ENCODE measurements at regions not wholly inside any gene's neighbourhood (a gene's known extent, or its start where the extent isn't known, plus 50 kb on each side); places are given as distances from the start of the nearest gene placed in this dataset.
A peak's percentile ranks its signal among the peaks of the same experiment; 100 is the strongest.

DNA sequence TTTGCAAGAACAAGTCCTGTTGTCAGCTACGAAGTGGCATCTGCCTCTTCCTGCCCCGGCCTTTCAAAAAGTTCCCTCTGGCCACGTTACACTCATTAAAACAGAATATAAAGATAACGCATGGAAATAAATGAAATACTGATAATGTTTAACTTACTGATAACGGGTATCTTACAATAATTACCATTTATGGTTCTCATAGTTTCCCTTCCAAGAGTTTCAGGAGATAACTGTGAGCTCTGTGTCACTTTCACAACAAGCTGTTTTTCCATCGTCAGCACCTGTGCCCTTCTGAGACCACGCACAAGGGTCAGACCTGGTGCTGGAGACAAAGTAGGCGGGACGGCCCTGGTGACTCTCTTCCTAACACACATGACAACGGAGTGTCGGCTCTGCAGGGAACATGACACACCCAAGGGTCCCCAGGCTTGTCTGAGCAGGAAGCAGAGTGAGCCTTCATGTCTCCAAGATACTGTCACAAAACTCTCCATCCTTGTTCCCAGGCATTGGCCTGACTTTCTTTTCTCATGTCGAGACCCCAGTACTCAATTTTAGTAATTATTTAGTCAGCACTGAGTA lies 86.2 kb upstream of the THBS2 start:
- no peak for DNase-seq (ENCODE audit: low read depth)
- TF ChIP-seq, protein P1, sequence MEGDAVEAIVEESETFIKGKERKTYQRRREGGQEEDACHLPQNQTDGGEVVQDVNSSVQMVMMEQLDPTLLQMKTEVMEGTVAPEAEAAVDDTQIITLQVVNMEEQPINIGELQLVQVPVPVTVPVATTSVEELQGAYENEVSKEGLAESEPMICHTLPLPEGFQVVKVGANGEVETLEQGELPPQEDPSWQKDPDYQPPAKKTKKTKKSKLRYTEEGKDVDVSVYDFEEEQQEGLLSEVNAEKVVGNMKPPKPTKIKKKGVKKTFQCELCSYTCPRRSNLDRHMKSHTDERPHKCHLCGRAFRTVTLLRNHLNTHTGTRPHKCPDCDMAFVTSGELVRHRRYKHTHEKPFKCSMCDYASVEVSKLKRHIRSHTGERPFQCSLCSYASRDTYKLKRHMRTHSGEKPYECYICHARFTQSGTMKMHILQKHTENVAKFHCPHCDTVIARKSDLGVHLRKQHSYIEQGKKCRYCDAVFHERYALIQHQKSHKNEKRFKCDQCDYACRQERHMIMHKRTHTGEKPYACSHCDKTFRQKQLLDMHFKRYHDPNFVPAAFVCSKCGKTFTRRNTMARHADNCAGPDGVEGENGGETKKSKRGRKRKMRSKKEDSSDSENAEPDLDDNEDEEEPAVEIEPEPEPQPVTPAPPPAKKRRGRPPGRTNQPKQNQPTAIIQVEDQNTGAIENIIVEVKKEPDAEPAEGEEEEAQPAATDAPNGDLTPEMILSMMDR (conservative IDR thresholded peaks at IDR 0.05; ENCODE audit: low read depth, low read length): no peak
- no peak overlapping the region for H3K4me3 ChIP-seq (ENCODE audit: low read depth, low read length)

DNA sequence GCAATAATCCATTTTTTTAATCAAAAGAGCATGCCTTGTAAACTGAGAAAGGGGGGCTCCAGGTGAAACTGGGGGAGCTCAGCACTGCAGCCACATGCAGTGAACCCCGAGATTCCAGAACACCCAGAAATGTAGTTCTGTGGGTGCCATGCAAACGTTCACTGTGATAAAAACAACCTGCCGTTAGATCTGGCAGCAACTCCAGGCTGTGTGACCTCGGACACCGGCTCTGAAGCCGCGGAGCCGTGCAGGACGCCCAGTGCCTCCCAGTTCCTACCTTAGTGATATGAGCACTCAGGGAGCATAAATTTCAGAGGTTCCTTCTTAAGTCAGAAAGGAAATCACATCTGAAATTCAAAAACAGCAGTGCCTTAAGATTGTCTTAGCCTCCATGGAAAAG lies 85.4 kb upstream of the THBS2 start:
- no peak for DNase-seq (ENCODE audit: low read depth)
- TF ChIP-seq, protein P1 (conservative IDR thresholded peaks at IDR 0.05; ENCODE audit: low read depth, low read length): no peak
- no peak overlapping the region for H3K4me3 ChIP-seq (ENCODE audit: low read depth, low read length)

DNA sequence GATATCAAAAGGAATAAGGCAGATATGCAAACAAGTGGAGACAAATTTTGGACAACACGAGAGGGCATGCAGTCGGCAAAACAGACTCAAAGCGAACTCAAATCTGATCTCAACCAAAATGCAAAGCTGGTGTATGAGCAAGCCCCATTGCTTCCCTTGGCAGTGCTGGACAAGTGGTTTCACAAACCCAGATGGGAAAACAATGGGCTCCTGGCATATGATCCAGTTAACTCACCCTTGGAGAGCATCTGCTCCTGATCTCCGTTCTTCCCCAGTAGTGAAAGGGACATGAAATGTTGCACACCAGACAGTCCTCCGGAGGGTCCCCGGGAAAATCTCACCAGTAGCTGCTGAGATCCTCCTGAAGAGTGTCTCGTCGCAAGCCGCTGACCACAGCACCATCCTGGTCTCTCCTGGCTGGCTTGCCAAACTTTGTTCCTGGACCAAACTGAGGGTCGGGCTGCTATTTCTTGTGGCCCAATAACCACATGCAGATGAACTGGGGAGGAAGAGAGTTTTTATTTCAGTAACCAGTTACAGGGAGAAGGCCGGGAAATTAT lies 84.3 kb upstream of the THBS2 start:
- DNase-seq (ENCODE audit: low read depth): no peak
- TF ChIP-seq, protein P1 (conservative IDR thresholded peaks at IDR 0.05; ENCODE audit: low read depth, low read length): no peak
- H3K4me3 ChIP-seq (ENCODE audit: low read depth, low read length): no peak overlapping the region

DNA sequence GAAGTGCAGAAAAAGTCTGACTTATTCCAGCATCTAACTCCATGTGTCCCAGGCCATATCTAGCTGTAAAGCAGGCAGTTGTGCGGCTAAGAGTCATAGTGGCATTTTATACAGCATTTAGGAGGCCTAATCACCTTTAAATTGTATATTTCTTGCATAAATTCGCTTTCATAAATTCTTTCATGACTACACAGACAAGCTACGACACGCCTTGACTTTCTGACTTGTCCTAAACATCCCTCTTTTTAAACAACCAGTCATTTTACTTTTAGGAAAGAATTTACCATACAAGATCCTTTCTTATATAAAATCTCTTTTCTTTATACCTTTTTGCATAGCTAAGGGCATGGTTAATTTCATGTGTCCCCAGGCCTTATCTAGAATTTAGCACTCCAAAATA lies 81.7 kb upstream of the THBS2 start:
- no peak for DNase-seq (ENCODE audit: low read depth)
- no peak overlapping the region for H3K4me3 ChIP-seq (ENCODE audit: low read depth, low read length)
- TF ChIP-seq, protein P1 (conservative IDR thresholded peaks at IDR 0.05; ENCODE audit: low read depth, low read length): no peak

DNA sequence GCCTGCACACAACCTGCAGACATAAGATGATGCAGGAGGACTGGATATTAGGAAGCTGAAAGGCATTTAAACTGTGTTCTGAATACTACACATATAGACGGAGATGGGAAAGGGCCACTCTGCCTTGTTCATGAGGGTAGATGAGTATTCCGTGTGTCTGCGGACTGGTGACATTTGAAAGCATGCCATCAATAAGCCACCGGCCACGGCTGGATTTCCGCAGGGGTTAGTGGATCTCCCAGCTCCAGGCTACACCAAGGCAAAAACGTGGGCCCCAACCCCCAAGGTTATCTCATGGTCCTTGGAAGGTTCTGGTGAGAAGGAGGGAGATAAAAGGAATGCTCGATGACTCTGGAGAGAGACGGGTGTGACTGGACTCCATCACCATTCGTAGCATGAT lies 78.6 kb upstream of the THBS2 start:
- no peak for DNase-seq (ENCODE audit: low read depth)
- TF ChIP-seq, protein P1 (conservative IDR thresholded peaks at IDR 0.05; ENCODE audit: low read depth, low read length): no peak

DNA sequence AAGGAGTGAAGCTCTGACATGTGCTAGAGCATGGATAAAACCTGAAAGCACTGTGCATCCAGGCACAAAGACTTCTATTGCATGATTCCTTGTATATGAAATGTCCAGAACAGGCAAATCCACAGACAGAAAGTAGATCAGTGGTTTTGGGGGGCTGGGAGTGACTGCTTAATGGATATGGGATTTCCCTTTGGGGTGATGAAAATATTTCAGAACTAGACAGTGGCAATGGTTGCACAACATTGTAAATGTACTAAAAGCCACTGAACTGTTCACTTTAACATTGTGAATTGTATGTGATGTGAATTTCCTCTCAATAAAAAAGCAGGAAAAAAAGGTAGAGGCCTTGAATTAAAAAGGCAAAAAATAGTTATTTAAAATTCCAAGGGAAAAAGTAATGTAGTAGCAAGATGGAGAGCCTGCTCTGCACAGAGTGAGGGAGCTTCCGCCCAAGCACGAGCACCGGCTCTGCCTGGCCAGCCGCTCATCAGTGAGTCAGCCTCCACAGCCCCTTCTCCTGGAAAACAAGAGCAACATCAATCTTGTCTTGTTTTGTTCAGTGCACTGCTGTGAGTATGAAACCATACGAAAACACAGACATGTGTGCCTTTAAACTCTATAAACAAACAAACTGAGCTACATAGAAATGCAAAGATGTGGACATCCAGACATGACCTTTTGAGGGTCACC lies 74.6 kb upstream of the THBS2 start:
- DNase-seq (ENCODE audit: low read depth): peak; percentile 90
- TF ChIP-seq, protein P1 (conservative IDR thresholded peaks at IDR 0.05; ENCODE audit: low read depth, low read length): peak; percentile 50
- no peak overlapping the region for H3K4me3 ChIP-seq (ENCODE audit: low read depth, low read length)

More for the DNA sequence above, 78.6 kb upstream of the THBS2 start:
- no peak overlapping the region for H3K4me3 ChIP-seq (ENCODE audit: low read depth, low read length)

Measured in choroid plexus epithelial cell (primary cell).